NCI-H526 treated with DMSO at 0.1 percent for 48 hours (cell line): ENCODE measurements at regions not wholly inside any gene's neighbourhood (a gene's known extent, or its start where the extent isn't known, plus 50 kb on each side); places are given as distances from the start of the nearest gene placed in this dataset.

Source experiments
- DNase-seq: peaks from one replicate; lab custom pipeline; 2025; lab: John Stamatoyannopoulos, UW

GRCh38 chrX:109931677-109932076, 71.2 kb upstream of the TMEM164 start:
- DNase-seq = no peak

- no peak for DNase-seq
Observed at GRCh38 chrX:109934434-109934833, 68.5 kb upstream of the TMEM164 start.

- DNase-seq = no peak
Observed at GRCh38 chrX:109934935-109935334, 68.0 kb upstream of the TMEM164 start.

- no peak for DNase-seq
Observed at GRCh38 chrX:109936114-109936513, 66.8 kb upstream of the TMEM164 start.

GRCh38 chrX:109936598-109936997, 66.3 kb upstream of the TMEM164 start:
- DNase-seq = no peak

GRCh38 chrX:109939498-109939897, 63.4 kb upstream of the TMEM164 start:
- DNase-seq = no peak

GRCh38 chrX:109940411-109940810, 62.5 kb upstream of the TMEM164 start:
- no peak for DNase-seq

GRCh38 chrX:109943092-109943739, 59.7 kb upstream of the TMEM164 start:
- no peak for DNase-seq

- no peak for DNase-seq
Observed at GRCh38 chrX:109943740-109944092, 59.2 kb upstream of the TMEM164 start.

GRCh38 chrX:109952050-109952449, 50.9 kb upstream of the TMEM164 start:
- no peak for DNase-seq

- no peak for DNase-seq
Observed at GRCh38 chrX:109952985-109953905, 49.7 kb upstream of the TMEM164 start.
